ENCODE measurements at regions not wholly inside any gene's neighbourhood (a gene's known extent, or its start where the extent isn't known, plus 50 kb on each side); places are given as distances from the start of the nearest gene placed in this dataset.
"Not testable (repeated sequence)": the region's sequence is repeated elsewhere in the genome, so short reads cannot be mapped to it uniquely, and the experiment has no call there.

- no peaks in the 10 kb centered on the region for H3K27me3 Mint-ChIP-seq
- no peak for ATAC-seq (ENCODE audit: low read depth)
- no peaks in the 10 kb centered on the region for H3K4me1 Mint-ChIP-seq
- no peak for DNase-seq
- POLR2A ChIA-PET, result no interaction called here
- peaks cover 10% of the 10 kb centered on the region for H3K36me3 Mint-ChIP-seq
- no peak overlapping the region for H3K27ac Mint-ChIP-seq
- H3K4me3 Mint-ChIP-seq, result no peak overlapping the region
- H3K9me3 Mint-ChIP-seq, result peaks cover 12% of the 10 kb centered on the region
Measured at GRCh38 chr2:186382932-186383331, 103.1 kb upstream of the ZC3H15 start.

GRCh38 chr2:186384226-186384625 is 101.8 kb upstream of the ZC3H15 start:
- no peaks in the 10 kb centered on the region for H3K4me1 Mint-ChIP-seq
- peaks cover 15% of the 10 kb centered on the region for H3K9me3 Mint-ChIP-seq
- no peaks in the 10 kb centered on the region for H3K27me3 Mint-ChIP-seq
- H3K4me3 Mint-ChIP-seq, result no peak overlapping the region
- DNase-seq (no peak), ATAC-seq (ENCODE audit: low read depth) (no peak)
- POLR2A ChIA-PET, result no interaction called here
- no peak overlapping the region for H3K27ac Mint-ChIP-seq
- peaks cover 10% of the 10 kb centered on the region for H3K36me3 Mint-ChIP-seq

GRCh38 chr2:186385638-186386201 is 100.3 kb upstream of the ZC3H15 start:
- ATAC-seq (ENCODE audit: low read depth); POLR2A ChIA-PET; DNase-seq; H3K27ac Mint-ChIP-seq; H3K36me3 Mint-ChIP-seq; H3K4me1 Mint-ChIP-seq; H3K27me3 Mint-ChIP-seq; H3K4me3 Mint-ChIP-seq: not testable (repeated sequence)
- H3K9me3 Mint-ChIP-seq, result peaks cover 19% of the 10 kb centered on the region

- no peaks in the 10 kb centered on the region for H3K36me3 Mint-ChIP-seq
- POLR2A ChIA-PET, result no interaction called here
- H3K9me3 Mint-ChIP-seq, result peaks cover 6% of the 10 kb centered on the region
- no peaks in the 10 kb centered on the region for H3K4me1 Mint-ChIP-seq
- no peak for ATAC-seq (ENCODE audit: low read depth)
- H3K27me3 Mint-ChIP-seq, result no peaks in the 10 kb centered on the region
- no peak overlapping the region for H3K4me3 Mint-ChIP-seq
- DNase-seq, result no peak
- no peak overlapping the region for H3K27ac Mint-ChIP-seq
Measured at GRCh38 chr2:186399082-186399644, 86.9 kb upstream of the ZC3H15 start.

GRCh38 chr2:186405842-186406241 is 80.2 kb upstream of the ZC3H15 start:
- no peaks in the 10 kb centered on the region for H3K4me1 Mint-ChIP-seq
- no peaks in the 10 kb centered on the region for H3K27me3 Mint-ChIP-seq
- no peak for ATAC-seq (ENCODE audit: low read depth)
- H3K27ac Mint-ChIP-seq, result no peak overlapping the region
- H3K36me3 Mint-ChIP-seq, result peaks cover 3% of the 10 kb centered on the region
- no peak overlapping the region for H3K4me3 Mint-ChIP-seq
- POLR2A ChIA-PET, result no interaction called here
- peaks cover 1% of the 10 kb centered on the region for H3K9me3 Mint-ChIP-seq
- DNase-seq, result no peak

- Mint-ChIP-seq H3K27me3 (no peaks in the 10 kb centered on the region), H3K9me3 (peaks cover 1% of the 10 kb centered on the region), H3K4me3 (no peak overlapping the region), H3K4me1 (no peaks in the 10 kb centered on the region), H3K36me3 (peaks cover 3% of the 10 kb centered on the region), H3K27ac (no peak overlapping the region)
- POLR2A ChIA-PET, result no interaction called here
- DNase-seq (no peak), ATAC-seq (ENCODE audit: low read depth) (no peak)
Measured at GRCh38 chr2:186407611-186408010, 78.4 kb upstream of the ZC3H15 start.

- peaks cover 7% of the 10 kb centered on the region for H3K36me3 Mint-ChIP-seq
- H3K27ac Mint-ChIP-seq, result no peak overlapping the region
- POLR2A ChIA-PET, result no interaction called here
- no peak for ATAC-seq (ENCODE audit: low read depth)
- no peak for DNase-seq
- no peak overlapping the region for H3K4me3 Mint-ChIP-seq
- no peaks in the 10 kb centered on the region for H3K4me1 Mint-ChIP-seq
- H3K9me3 Mint-ChIP-seq, result peaks cover 5% of the 10 kb centered on the region
- H3K27me3 Mint-ChIP-seq, result no peaks in the 10 kb centered on the region
Measured at GRCh38 chr2:186410802-186411201, 75.3 kb upstream of the ZC3H15 start.

GRCh38 chr2:186422226-186422625 is 63.8 kb upstream of the ZC3H15 start:
- ATAC-seq (ENCODE audit: low read depth) (no peak), DNase-seq (no peak)
- H3K27me3 Mint-ChIP-seq, result peaks cover 1% of the 10 kb centered on the region
- POLR2A ChIA-PET, result no interaction called here
- H3K9me3 Mint-ChIP-seq, result peaks cover 3% of the 10 kb centered on the region
- H3K4me1 Mint-ChIP-seq, result peaks cover 6% of the 10 kb centered on the region
- no peak overlapping the region for H3K27ac Mint-ChIP-seq
- H3K36me3 Mint-ChIP-seq, result peaks cover 10% of the 10 kb centered on the region
- H3K4me3 Mint-ChIP-seq, result no peak overlapping the region

- H3K27me3 Mint-ChIP-seq, result peaks cover 1% of the 10 kb centered on the region
- no peak overlapping the region for H3K27ac Mint-ChIP-seq
Measured at GRCh38 chr2:186423481-186423880, 62.6 kb upstream of the ZC3H15 start.

GRCh38 chr2:186424265-186424664 is 61.8 kb upstream of the ZC3H15 start:
- Mint-ChIP-seq H3K4me3 (no peak overlapping the region), H3K9me3 (peaks cover 3% of the 10 kb centered on the region), H3K36me3 (peaks cover 3% of the 10 kb centered on the region), H3K4me1 (peaks cover 6% of the 10 kb centered on the region), H3K27me3 (peaks cover 1% of the 10 kb centered on the region), H3K27ac (no peak overlapping the region)
- POLR2A ChIA-PET, result no interaction called here
- DNase-seq, result no peak
- no peak for ATAC-seq (ENCODE audit: low read depth)

More at GRCh38 chr2:186423481-186423880, 62.6 kb upstream of the ZC3H15 start:
- POLR2A ChIA-PET, result no interaction called here
- ATAC-seq (ENCODE audit: low read depth), result no peak
- peaks cover 6% of the 10 kb centered on the region for H3K4me1 Mint-ChIP-seq
- no peak overlapping the region for H3K4me3 Mint-ChIP-seq
- DNase-seq, result no peak
- H3K36me3 Mint-ChIP-seq, result peaks cover 6% of the 10 kb centered on the region
- peaks cover 3% of the 10 kb centered on the region for H3K9me3 Mint-ChIP-seq

GRCh38 chr2:186425576-186425975 is 60.5 kb upstream of the ZC3H15 start:
- ATAC-seq (ENCODE audit: low read depth), result no peak
- no peak for DNase-seq
- Mint-ChIP-seq H3K27me3 (peaks cover 1% of the 10 kb centered on the region), H3K9me3 (peaks cover 2% of the 10 kb centered on the region), H3K27ac (no peak overlapping the region), H3K4me1 (peaks cover 6% of the 10 kb centered on the region), H3K36me3 (no peaks in the 10 kb centered on the region), H3K4me3 (no peak overlapping the region)
- POLR2A ChIA-PET, result no interaction called here

GRCh38 chr2:186426153-186427016 is 59.7 kb upstream of the ZC3H15 start:
- H3K4me3 Mint-ChIP-seq, result no peak overlapping the region
- DNase-seq, result no peak
- H3K27me3 Mint-ChIP-seq, result peaks cover 1% of the 10 kb centered on the region
- ATAC-seq (ENCODE audit: low read depth), result peak; percentile 42
- peaks cover 2% of the 10 kb centered on the region for H3K9me3 Mint-ChIP-seq
- POLR2A ChIA-PET, result no interaction called here
- no peaks in the 10 kb centered on the region for H3K36me3 Mint-ChIP-seq
- H3K4me1 Mint-ChIP-seq, result peaks cover 6% of the 10 kb centered on the region
- no peak overlapping the region for H3K27ac Mint-ChIP-seq

GRCh38 chr2:186427017-186427350 is 59.1 kb upstream of the ZC3H15 start:
- H3K27me3 Mint-ChIP-seq; DNase-seq; H3K4me1 Mint-ChIP-seq; ATAC-seq (ENCODE audit: low read depth); POLR2A ChIA-PET; H3K27ac Mint-ChIP-seq; H3K4me3 Mint-ChIP-seq; H3K9me3 Mint-ChIP-seq; H3K36me3 Mint-ChIP-seq: not testable (repeated sequence)

- POLR2A ChIA-PET, result no interaction called here
- DNase-seq, result no peak
- H3K27ac Mint-ChIP-seq, result no peak overlapping the region
- H3K27me3 Mint-ChIP-seq, result peaks cover 1% of the 10 kb centered on the region
- peaks cover 2% of the 10 kb centered on the region for H3K9me3 Mint-ChIP-seq
- no peaks in the 10 kb centered on the region for H3K36me3 Mint-ChIP-seq
- no peak for ATAC-seq (ENCODE audit: low read depth)
- no peak overlapping the region for H3K4me3 Mint-ChIP-seq
- H3K4me1 Mint-ChIP-seq, result peaks cover 6% of the 10 kb centered on the region
Measured at GRCh38 chr2:186427970-186428369, 58.1 kb upstream of the ZC3H15 start.
